Endothelial cell of umbilical vein (primary cell): ENCODE measurements at regions not wholly inside any gene's neighbourhood (a gene's known extent, or its start where the extent isn't known, plus 50 kb on each side); places are given as distances from the start of the nearest gene placed in this dataset.

Experiments
- BruUV-seq: library from RNA; stranded (reverse); fragments of 400-500 nt; replicated peaks from 2 replicates; lab custom pipeline; 2021; lab: Mats Ljungman, UMichigan
- CTCF ChIA-PET: fragments of 300-600, 350-600 bp; sonication (Branson Sonifier 250); formaldehyde crosslinking; loops from one replicate; lab custom pipeline; 2021; ENCODE audit warnings: antibody characterized with exemption, inconsistent platforms; lab: Charles Lee
- POLR2A ChIA-PET: fragments of 300-600, 350-600 bp; sonication (Branson Sonifier 250); formaldehyde crosslinking; loops from one replicate; lab custom pipeline; 2021; ENCODE audit warnings: antibody characterized with exemption, inconsistent platforms; lab: Charles Lee
- DNase-seq: peaks from one replicate; pipeline ENCODE4 v3.0.0-alpha.2; 2011; ENCODE audit warnings: low read depth, low spot score
- FAIRE-seq: peaks from 2 replicates; lab custom pipeline; 2011; peaks lifted over from hg19 to GRCh38; lab: Jason Lieb, UNC
- H2AFZ ChIP-seq: 2 replicates; pipeline ENCODE4 v1.6.0; 2012; ENCODE audit warnings: low read depth, low read length, control low read depth, inconsistent platforms
- H3K27ac ChIP-seq: 2 replicates; pipeline ENCODE4 v1.5.1; 2011; ENCODE audit warnings: low read depth, mild to moderate bottlenecking, control low read depth, low read length, moderate library complexity; ENCODE audit not compliant: insufficient read depth
- H3K27me3 ChIP-seq, 2 experiments: 2 replicates each; pipeline versions ENCODE4 v1.6.0 to v1.6.1; 2011; ENCODE audit warnings: low read length in 2 of 2, mixed read lengths in 1 of 2; ENCODE audit not compliant: control insufficient read depth in 2 of 2, insufficient read depth in 2 of 2
- H3K36me3 ChIP-seq, 2 experiments: 2 replicates in 1 of 2; 3 replicates in 1 of 2; pipeline ENCODE4 v1.5.1; 2011; ENCODE audit warnings: low read length in 2 of 2, mild to moderate bottlenecking in 1 of 2, moderate library complexity in 1 of 2; ENCODE audit not compliant: control insufficient read depth in 2 of 2, insufficient read depth in 2 of 2; ENCODE audit errors: extremely low read depth in 1 of 2
- H3K4me1 ChIP-seq: 3 replicates; pipeline ENCODE4 v1.5.1; 2011; ENCODE audit warnings: mild to moderate bottlenecking, low read length; ENCODE audit not compliant: control insufficient read depth, insufficient read depth; ENCODE audit errors: extremely low read depth
- H3K4me2 ChIP-seq: 2 replicates; pipeline ENCODE4 v1.6.1; 2011; ENCODE audit warnings: low read length, control low read depth, mixed read lengths; ENCODE audit not compliant: insufficient read depth
- H3K4me3 ChIP-seq, 3 experiments: fragments of 200-600 bp in 1 of 3; sonication (generic), shearing (Covaris generic) in 1 of 3; replicated peaks in 1 of 3; 2 replicates each; pipeline ENCODE4 v1.5.1; 2011 to 2016; ENCODE audit warnings: control low read depth in 3 of 3, low read length in 3 of 3, mild to moderate bottlenecking in 2 of 3, inconsistent platforms in 1 of 3, low read depth in 1 of 3, moderate library complexity in 1 of 3; ENCODE audit not compliant: insufficient read depth in 1 of 3
- H3K79me2 ChIP-seq: 2 replicates; pipeline ENCODE4 v1.6.0; 2012; ENCODE audit warnings: low read length, inconsistent platforms; ENCODE audit not compliant: control insufficient read depth, insufficient read depth
- H3K9ac ChIP-seq: replicated peaks from 2 replicates; pipeline ENCODE3; 2011; ENCODE audit warnings: low read length, control low read depth; ENCODE audit not compliant: insufficient read depth; ENCODE audit errors: extremely low read depth
- H3K9me1 ChIP-seq: replicated peaks from 3 replicates; pipeline ENCODE4 v1.6.0; 2011; ENCODE audit warnings: mild to moderate bottlenecking, low read length; ENCODE audit not compliant: control insufficient read depth, insufficient read depth; ENCODE audit errors: extremely low read depth
- H3K9me3 ChIP-seq: replicated peaks from 2 replicates; pipeline ENCODE4 v1.5.1; 2012; ENCODE audit warnings: low read length, inconsistent platforms; ENCODE audit not compliant: control insufficient read depth, insufficient read depth
- H4K20me1 ChIP-seq: replicated peaks from 2 replicates; pipeline ENCODE3; 2011; ENCODE audit warnings: mild to moderate bottlenecking, low read length; ENCODE audit not compliant: control insufficient read depth, insufficient read depth; ENCODE audit errors: extremely low read depth
- EZH2 ChIP-seq: IDR thresholded peaks from 2 replicates; pipeline ENCODE4 v1.6.1; 2012; ENCODE audit warnings: borderline replicate concordance, low read depth, mild to moderate bottlenecking, moderate library complexity, low read length, inconsistent platforms; ENCODE audit not compliant: severe bottlenecking
- FOS ChIP-seq: IDR thresholded peaks from 2 replicates; pipeline ENCODE4 v1.6.1; 2011; ENCODE audit warnings: mild to moderate bottlenecking, low read length, moderate library complexity, borderline replicate concordance; ENCODE audit not compliant: insufficient read depth
- GATA2 ChIP-seq: IDR thresholded peaks from 2 replicates; pipeline ENCODE4 v1.7.0; 2011; ENCODE audit warnings: low read depth, mild to moderate bottlenecking, moderate library complexity, mixed read lengths, low read length; ENCODE audit not compliant: insufficient read length, insufficient read depth
- JUN ChIP-seq: IDR thresholded peaks from 2 replicates; pipeline ENCODE4 v1.6.1; 2011; ENCODE audit warnings: borderline replicate concordance, low read depth; ENCODE audit not compliant: insufficient read length, insufficient read depth
- MYC ChIP-seq: IDR thresholded peaks from one replicate; pipeline ENCODE4 v1.6.1; 2011; ENCODE audit warnings: mild to moderate bottlenecking, low read depth, low read length
- POLR2A ChIP-seq: IDR thresholded peaks from 2 replicates; pipeline ENCODE4 v1.6.1; 2012; ENCODE audit warnings: low read depth, mild to moderate bottlenecking, control low read depth, low read length
- POLR2AphosphoS5 ChIP-seq: IDR thresholded peaks from 2 replicates; pipeline ENCODE4 v1.6.1; 2012; ENCODE audit warnings: low read depth, mild to moderate bottlenecking, control low read depth, low read length, moderate library complexity; ENCODE audit not compliant: insufficient read depth
- dilution Hi-C: fragments of 300-500 bp; cut with MboI; formaldehyde crosslinking; loops from one replicate; pipeline ENCODE4 v1.15.0; 2019; ENCODE audit warnings: low sequenced_read_pairs; ENCODE audit not compliant: extremely low pct_ligation_motif_present
- intact Hi-C: fragments of 100-400 bp; cut with micrococcal nuclease; formaldehyde crosslinking; loops from one replicate; pipeline ENCODE4 v1.10.0; 2022
- TF ChIP-seq, protein P1 (sequence below), 2 donors: IDR thresholded peaks; 1 replicate in 1 of 2; 2 replicates in 1 of 2; pipeline ENCODE4 v1.5.1; 2011; ENCODE audit warnings: low read length in 2 of 2, mild to moderate bottlenecking in 2 of 2, moderate library complexity in 2 of 2, control low read depth in 1 of 2, inconsistent platforms in 1 of 2, low read depth in 1 of 2; ENCODE audit not compliant: insufficient read depth in 1 of 2; ENCODE audit errors: extremely low read depth in 1 of 2
- TF ChIP-seq, protein P2 (sequence below): IDR thresholded peaks from 2 replicates; pipeline ENCODE4 v1.6.1; 2011; ENCODE audit not compliant: insufficient read depth, insufficient read length

- no peak for FAIRE-seq
- CTCF ChIA-PET: no interaction called here
These were observed 155.6 kb upstream of the MGAT5 start for GRCh38 chr2:134098321-134098720.

More at GRCh38 chr2:134098321-134098720, 155.6 kb upstream of the MGAT5 start:
- TF ChIP-seq POLR2AphosphoS5 (no peak), JUN (no peak), EZH2 (no peak), MYC (no peak), GATA2 (no peak), FOS (no peak), POLR2A (no peak)
- TF ChIP-seq, protein P1, sequence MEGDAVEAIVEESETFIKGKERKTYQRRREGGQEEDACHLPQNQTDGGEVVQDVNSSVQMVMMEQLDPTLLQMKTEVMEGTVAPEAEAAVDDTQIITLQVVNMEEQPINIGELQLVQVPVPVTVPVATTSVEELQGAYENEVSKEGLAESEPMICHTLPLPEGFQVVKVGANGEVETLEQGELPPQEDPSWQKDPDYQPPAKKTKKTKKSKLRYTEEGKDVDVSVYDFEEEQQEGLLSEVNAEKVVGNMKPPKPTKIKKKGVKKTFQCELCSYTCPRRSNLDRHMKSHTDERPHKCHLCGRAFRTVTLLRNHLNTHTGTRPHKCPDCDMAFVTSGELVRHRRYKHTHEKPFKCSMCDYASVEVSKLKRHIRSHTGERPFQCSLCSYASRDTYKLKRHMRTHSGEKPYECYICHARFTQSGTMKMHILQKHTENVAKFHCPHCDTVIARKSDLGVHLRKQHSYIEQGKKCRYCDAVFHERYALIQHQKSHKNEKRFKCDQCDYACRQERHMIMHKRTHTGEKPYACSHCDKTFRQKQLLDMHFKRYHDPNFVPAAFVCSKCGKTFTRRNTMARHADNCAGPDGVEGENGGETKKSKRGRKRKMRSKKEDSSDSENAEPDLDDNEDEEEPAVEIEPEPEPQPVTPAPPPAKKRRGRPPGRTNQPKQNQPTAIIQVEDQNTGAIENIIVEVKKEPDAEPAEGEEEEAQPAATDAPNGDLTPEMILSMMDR (IDR thresholded peaks at IDR 0.05; ENCODE audit: extremely low read depth in 1 of 2, insufficient read depth in 1 of 2, low read depth in 1 of 2, low read length in 2 of 2): no peak
- TF ChIP-seq, protein P2, sequence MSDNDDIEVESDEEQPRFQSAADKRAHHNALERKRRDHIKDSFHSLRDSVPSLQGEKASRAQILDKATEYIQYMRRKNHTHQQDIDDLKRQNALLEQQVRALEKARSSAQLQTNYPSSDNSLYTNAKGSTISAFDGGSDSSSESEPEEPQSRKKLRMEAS: no peak
- intact Hi-C loops: no loop called here
- no peak overlapping the region for H3K9ac ChIP-seq
- H3K9me1 ChIP-seq: no peaks in the 10 kb centered on the region
- no peaks in the 10 kb centered on the region for H3K4me1 ChIP-seq
- POLR2A ChIA-PET: no interaction called here
- no peak overlapping the region for H3K4me2 ChIP-seq
- H3K4me3 ChIP-seq: no peak overlapping the region
- dilution Hi-C loops: no loop called here
- no peaks in the 10 kb centered on the region for H3K36me3 ChIP-seq
- no peak overlapping the region for H2AFZ ChIP-seq
- no peak overlapping the region for H3K27ac ChIP-seq
- BruUV-seq: no TSS peak
- no peak for DNase-seq
- H3K9me3 ChIP-seq: no peaks in the 10 kb centered on the region
- H3K27me3 ChIP-seq: peaks cover 7 to 18% of the 10 kb centered on the region in 2 experiments
- H3K79me2 ChIP-seq: no peaks in the 10 kb centered on the region
- H4K20me1 ChIP-seq: no peaks in the 10 kb centered on the region
